MCF 10A (cell line): ENCODE measurements at regions not wholly inside any gene's neighbourhood (a gene's known extent, or its start where the extent isn't known, plus 50 kb on each side); places are given as distances from the start of the nearest gene placed in this dataset.

Source experiments
- BruUV-seq: library from RNA; stranded (reverse); fragments of 400-500 nt; replicated peaks from 2 replicates; lab custom pipeline; 2021; lab: Mats Ljungman, UMichigan
- CTCF ChIA-PET: fragments of 300-600 bp; sonication (Branson Sonifier 250); formaldehyde crosslinking; extraction: SDS; loops from one replicate; lab custom pipeline; 2021; ENCODE audit warnings: antibody characterized with exemption, inconsistent platforms; lab: Yijun Ruan, JAX
- POLR2A ChIA-PET: fragments of 300-600, 350-650 bp; sonication (Branson Sonifier 250); formaldehyde crosslinking; extraction: SDS; loops from one replicate; lab custom pipeline; 2020; ENCODE audit warnings: antibody characterized with exemption, inconsistent platforms; lab: Yijun Ruan, JAX
- DNase-seq: peaks from one replicate; pipeline ENCODE4 v3.0.0-alpha.2; 2018; ENCODE audit not compliant: unreplicated experiment
- H3K27ac Mint-ChIP-seq: one replicate; pipeline ENCODE4 v1.8.0; 2022; ENCODE audit warnings: mild to moderate bottlenecking, low read depth, mixed read lengths; ENCODE audit not compliant: unreplicated experiment
- H3K27me3 Mint-ChIP-seq: one replicate; pipeline ENCODE4 v1.8.0; 2022; ENCODE audit warnings: mixed read lengths; ENCODE audit not compliant: insufficient read depth, unreplicated experiment
- H3K36me3 Mint-ChIP-seq: one replicate; pipeline ENCODE4 v1.8.0; 2022; ENCODE audit warnings: mild to moderate bottlenecking, moderate library complexity, mixed read lengths; ENCODE audit not compliant: insufficient read depth, unreplicated experiment
- H3K4me1 Mint-ChIP-seq: one replicate; pipeline ENCODE4 v1.8.0; 2022; ENCODE audit warnings: mixed read lengths; ENCODE audit not compliant: insufficient read depth, unreplicated experiment
- H3K4me3 Mint-ChIP-seq: one replicate; pipeline ENCODE4 v1.8.0; 2022; ENCODE audit warnings: mild to moderate bottlenecking, moderate library complexity, mixed read lengths; ENCODE audit not compliant: unreplicated experiment
- H3K9me3 Mint-ChIP-seq: one replicate; pipeline ENCODE4 v1.8.0; 2022; ENCODE audit warnings: mixed read lengths; ENCODE audit not compliant: unreplicated experiment
- intact Hi-C: fragments of 100-400 bp; cut with micrococcal nuclease; formaldehyde crosslinking; loops from 2 replicates; pipeline ENCODE4 v1.14.1; 2022
- TF ChIP-seq, protein P1 (sequence below): fragments of 200-600 bp; IDR thresholded peaks from one replicate; pipeline ENCODE4 v1.8.0; 2022; ENCODE audit warnings: antibody characterized with exemption, mild to moderate bottlenecking; ENCODE audit not compliant: unreplicated experiment

GRCh38 chr1:99461499-99461898, 184.4 kb upstream of the PALMD start:
- CTCF ChIA-PET = interaction anchor here (0.6 kb wide), 1 partner anchor 77 kb away, joined by 3 read pairs; no protein-coding TSS in a partner anchor
- no peaks in the 10 kb centered on the region for H3K9me3 Mint-ChIP-seq
- no peak for DNase-seq
- H3K27ac Mint-ChIP-seq = no peak overlapping the region
- no peaks in the 10 kb centered on the region for H3K27me3 Mint-ChIP-seq
- H3K36me3 Mint-ChIP-seq = no peaks in the 10 kb centered on the region
- intact Hi-C loops = no loop called here
- no peak overlapping the region for H3K4me3 Mint-ChIP-seq
- BruUV-seq = no TSS peak
- POLR2A ChIA-PET = no interaction called here
- TF ChIP-seq, protein P1, sequence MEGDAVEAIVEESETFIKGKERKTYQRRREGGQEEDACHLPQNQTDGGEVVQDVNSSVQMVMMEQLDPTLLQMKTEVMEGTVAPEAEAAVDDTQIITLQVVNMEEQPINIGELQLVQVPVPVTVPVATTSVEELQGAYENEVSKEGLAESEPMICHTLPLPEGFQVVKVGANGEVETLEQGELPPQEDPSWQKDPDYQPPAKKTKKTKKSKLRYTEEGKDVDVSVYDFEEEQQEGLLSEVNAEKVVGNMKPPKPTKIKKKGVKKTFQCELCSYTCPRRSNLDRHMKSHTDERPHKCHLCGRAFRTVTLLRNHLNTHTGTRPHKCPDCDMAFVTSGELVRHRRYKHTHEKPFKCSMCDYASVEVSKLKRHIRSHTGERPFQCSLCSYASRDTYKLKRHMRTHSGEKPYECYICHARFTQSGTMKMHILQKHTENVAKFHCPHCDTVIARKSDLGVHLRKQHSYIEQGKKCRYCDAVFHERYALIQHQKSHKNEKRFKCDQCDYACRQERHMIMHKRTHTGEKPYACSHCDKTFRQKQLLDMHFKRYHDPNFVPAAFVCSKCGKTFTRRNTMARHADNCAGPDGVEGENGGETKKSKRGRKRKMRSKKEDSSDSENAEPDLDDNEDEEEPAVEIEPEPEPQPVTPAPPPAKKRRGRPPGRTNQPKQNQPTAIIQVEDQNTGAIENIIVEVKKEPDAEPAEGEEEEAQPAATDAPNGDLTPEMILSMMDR = no peak
- peaks cover 20% of the 10 kb centered on the region for H3K4me1 Mint-ChIP-seq

DNA sequence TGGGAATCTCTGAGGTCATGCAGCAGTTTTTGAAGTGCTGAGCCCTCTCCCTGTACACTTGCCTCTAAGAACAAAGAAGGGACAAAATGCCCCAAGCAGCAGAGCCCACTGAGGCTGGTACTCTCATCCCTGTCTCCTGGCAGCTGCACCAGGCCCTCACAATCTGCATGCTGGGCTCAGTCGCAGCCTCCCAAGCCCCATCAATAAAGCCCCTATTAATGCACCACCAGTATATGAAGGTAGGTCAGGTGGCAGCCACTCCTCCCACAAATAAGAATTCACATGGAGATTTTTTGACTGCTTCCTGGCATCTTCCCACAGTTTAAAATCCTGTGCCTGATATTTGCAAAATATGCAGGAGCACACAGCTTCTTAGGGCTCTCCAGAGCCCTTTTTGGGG, 181.2 kb upstream of the PALMD start:
- intact Hi-C loops = no loop called here
- POLR2A ChIA-PET = no interaction called here
- H3K4me1 Mint-ChIP-seq = peaks cover 9% of the 10 kb centered on the region
- no peaks in the 10 kb centered on the region for H3K36me3 Mint-ChIP-seq
- H3K27ac Mint-ChIP-seq = no peak overlapping the region
- TF ChIP-seq, protein P1 = no peak
- no peaks in the 10 kb centered on the region for H3K9me3 Mint-ChIP-seq
- CTCF ChIA-PET = interaction anchor here (0.6 to 2.0 kb wide), 2 partner anchors 16 to 221 kb away, joined by 3 to 8 read pairs; no protein-coding TSS in a partner anchor
- no peak overlapping the region for H3K4me3 Mint-ChIP-seq
- no TSS peak for BruUV-seq
- DNase-seq = no peak
- H3K27me3 Mint-ChIP-seq = no peaks in the 10 kb centered on the region

DNA sequence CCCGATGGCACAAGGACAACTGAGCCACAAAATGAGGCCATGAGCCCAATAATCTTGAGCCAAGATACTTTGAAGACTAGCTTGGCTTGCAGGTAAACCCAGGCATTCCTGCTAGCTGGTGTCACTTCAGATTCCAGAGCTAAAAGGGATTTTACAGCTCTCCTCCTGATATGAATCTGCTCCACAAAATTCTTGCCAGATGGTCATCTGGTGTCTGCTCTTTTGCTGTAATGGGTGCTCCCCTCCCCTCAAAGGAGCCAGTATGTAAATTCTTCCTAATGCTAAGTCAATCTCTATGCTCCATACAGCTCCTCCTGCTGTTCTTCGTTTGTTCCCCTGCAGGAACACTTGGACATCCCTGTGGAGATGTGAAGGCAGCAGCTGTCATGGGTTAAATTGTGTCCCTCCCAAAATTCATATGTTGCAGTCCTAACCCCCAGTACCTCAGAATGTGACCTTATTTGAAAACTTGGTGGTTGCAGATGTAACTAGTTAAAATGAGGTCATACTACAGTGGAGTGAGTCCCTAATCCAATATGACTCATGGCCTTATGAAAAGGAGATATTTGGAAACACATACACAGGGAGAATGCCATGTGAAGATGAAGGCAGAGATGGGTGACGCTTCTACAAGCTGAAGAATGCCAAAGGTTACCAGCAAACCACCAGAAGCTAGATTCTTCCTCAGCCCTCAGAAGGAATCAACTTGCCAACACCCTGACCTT, 180.6 kb upstream of the PALMD start:
- intact Hi-C loops = no loop called here

DNA sequence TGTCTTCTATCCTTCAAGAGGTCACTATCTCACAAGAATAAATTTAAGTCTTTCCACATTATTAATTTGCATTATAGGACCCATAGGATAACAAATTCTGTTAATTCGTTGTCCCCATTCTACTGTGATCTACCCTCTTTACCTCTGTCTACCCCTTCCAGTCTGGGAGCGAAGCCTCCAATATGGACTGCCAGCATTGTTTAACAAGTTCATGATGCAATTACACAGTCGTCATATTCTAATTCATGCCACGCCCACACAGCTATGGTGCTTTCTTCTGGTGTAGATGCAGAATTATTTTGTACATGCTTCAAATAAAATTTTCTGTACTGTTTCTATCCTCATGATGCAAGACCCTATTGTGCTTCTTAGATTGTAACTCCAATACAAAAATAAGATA, 178.3 kb upstream of the PALMD start:
- no peaks in the 10 kb centered on the region for H3K27me3 Mint-ChIP-seq
- DNase-seq = no peak
- no peak overlapping the region for H3K27ac Mint-ChIP-seq
- no peak overlapping the region for H3K4me3 Mint-ChIP-seq
- intact Hi-C loops = no loop called here
- POLR2A ChIA-PET = no interaction called here
- CTCF ChIA-PET = no interaction called here
- H3K36me3 Mint-ChIP-seq = no peaks in the 10 kb centered on the region
- peaks cover 9% of the 10 kb centered on the region for H3K4me1 Mint-ChIP-seq
- H3K9me3 Mint-ChIP-seq = no peaks in the 10 kb centered on the region
- TF ChIP-seq, protein P1 = no peak
- no TSS peak for BruUV-seq

More for the DNA sequence above, 180.6 kb upstream of the PALMD start:
- CTCF ChIA-PET = interaction anchor here (0.6 to 2.0 kb wide), 2 partner anchors 15 to 221 kb away, joined by 3 to 8 read pairs; no protein-coding TSS in a partner anchor
- Mint-ChIP-seq H3K9me3 (no peaks in the 10 kb centered on the region), H3K27ac (no peak overlapping the region), H3K4me3 (no peak overlapping the region), H3K36me3 (no peaks in the 10 kb centered on the region), H3K4me1 (peaks cover 9% of the 10 kb centered on the region), H3K27me3 (no peaks in the 10 kb centered on the region)
- BruUV-seq = no TSS peak
- DNase-seq = peak; percentile 65
- POLR2A ChIA-PET = interaction anchor here (0.6 kb wide), 1 partner anchor 148 kb away, joined by 5 read pairs; no protein-coding TSS in a partner anchor
- TF ChIP-seq, protein P1 = no peak
